Calu3 (cell line): ENCODE measurements at regions not wholly inside any gene's neighbourhood (a gene's known extent, or its start where the extent isn't known, plus 50 kb on each side); places are given as distances from the start of the nearest gene placed in this dataset.

Experiments used
- BruUV-seq: library from RNA; stranded (reverse); fragments of 400-500 nt; replicated peaks from 2 replicates; lab custom pipeline; 2021; lab: Mats Ljungman, UMichigan
- CTCF ChIA-PET: fragments of 300-600 bp; sonication (Branson Sonifier 250); formaldehyde crosslinking; loops from one replicate; lab custom pipeline; 2022; ENCODE audit warnings: antibody characterized with exemption; lab: Charles Lee
- DNase-seq: peaks from one replicate; pipeline ENCODE4 v3.0.0; 2022
- H3K27ac Mint-ChIP-seq: one replicate; pipeline ENCODE4 v1.8.0; 2022; ENCODE audit warnings: mixed read lengths; ENCODE audit not compliant: unreplicated experiment
- H3K27me3 Mint-ChIP-seq: one replicate; pipeline ENCODE4 v1.8.0; 2022; ENCODE audit warnings: mixed read lengths; ENCODE audit not compliant: unreplicated experiment
- H3K36me3 Mint-ChIP-seq: one replicate; pipeline ENCODE4 v1.8.0; 2022; ENCODE audit warnings: mild to moderate bottlenecking, moderate library complexity, mixed read lengths; ENCODE audit not compliant: insufficient read depth, unreplicated experiment
- H3K4me1 Mint-ChIP-seq: one replicate; pipeline ENCODE4 v1.8.0; 2022; ENCODE audit warnings: mild to moderate bottlenecking, low read depth, mixed read lengths; ENCODE audit not compliant: unreplicated experiment
- H3K4me3 Mint-ChIP-seq: one replicate; pipeline ENCODE4 v1.8.0; 2022; ENCODE audit warnings: mild to moderate bottlenecking, low read depth, moderate library complexity, mixed read lengths; ENCODE audit not compliant: unreplicated experiment
- H3K9me3 Mint-ChIP-seq: one replicate; pipeline ENCODE4 v1.8.0; 2022; ENCODE audit warnings: low read depth, mixed read lengths; ENCODE audit not compliant: unreplicated experiment
- intact Hi-C: fragments of 100-400 bp; cut with micrococcal nuclease; formaldehyde crosslinking; loops from one replicate; pipeline ENCODE4 v1.10.0; 2022; ENCODE audit not compliant: unreplicated experiment
- TF ChIP-seq, protein P1 (sequence below): fragments of 200-600 bp; IDR thresholded peaks from one replicate; pipeline ENCODE4 v1.8.0; 2022; ENCODE audit warnings: antibody characterized with exemption; ENCODE audit not compliant: unreplicated experiment

DNA sequence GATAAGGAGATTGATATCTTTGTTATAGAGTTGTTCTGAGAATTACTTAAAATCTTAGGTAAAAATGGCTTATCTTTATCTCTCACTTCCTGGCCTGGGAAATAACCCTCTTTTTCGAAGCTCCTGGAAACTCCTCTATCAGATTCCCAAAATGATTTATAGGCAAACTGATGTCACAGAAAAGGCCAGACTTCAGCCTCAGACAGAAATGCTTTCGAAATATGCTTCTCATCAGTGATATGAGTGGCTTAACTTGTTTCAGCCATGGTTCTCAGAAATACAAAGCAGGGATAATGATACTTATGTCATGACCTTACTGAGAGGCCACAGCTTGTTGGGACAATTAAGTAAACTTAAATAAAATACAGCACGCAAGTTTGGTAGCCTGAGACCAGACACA, 85.3 kb upstream of the HS3ST1 start:
- DNase-seq, result no peak
- H3K27ac Mint-ChIP-seq, result no peak overlapping the region
- no peaks in the 10 kb centered on the region for H3K36me3 Mint-ChIP-seq
- intact Hi-C loops, result no loop called here
- H3K9me3 Mint-ChIP-seq, result no peaks in the 10 kb centered on the region
- CTCF ChIA-PET, result no interaction called here
- TF ChIP-seq, protein P1, sequence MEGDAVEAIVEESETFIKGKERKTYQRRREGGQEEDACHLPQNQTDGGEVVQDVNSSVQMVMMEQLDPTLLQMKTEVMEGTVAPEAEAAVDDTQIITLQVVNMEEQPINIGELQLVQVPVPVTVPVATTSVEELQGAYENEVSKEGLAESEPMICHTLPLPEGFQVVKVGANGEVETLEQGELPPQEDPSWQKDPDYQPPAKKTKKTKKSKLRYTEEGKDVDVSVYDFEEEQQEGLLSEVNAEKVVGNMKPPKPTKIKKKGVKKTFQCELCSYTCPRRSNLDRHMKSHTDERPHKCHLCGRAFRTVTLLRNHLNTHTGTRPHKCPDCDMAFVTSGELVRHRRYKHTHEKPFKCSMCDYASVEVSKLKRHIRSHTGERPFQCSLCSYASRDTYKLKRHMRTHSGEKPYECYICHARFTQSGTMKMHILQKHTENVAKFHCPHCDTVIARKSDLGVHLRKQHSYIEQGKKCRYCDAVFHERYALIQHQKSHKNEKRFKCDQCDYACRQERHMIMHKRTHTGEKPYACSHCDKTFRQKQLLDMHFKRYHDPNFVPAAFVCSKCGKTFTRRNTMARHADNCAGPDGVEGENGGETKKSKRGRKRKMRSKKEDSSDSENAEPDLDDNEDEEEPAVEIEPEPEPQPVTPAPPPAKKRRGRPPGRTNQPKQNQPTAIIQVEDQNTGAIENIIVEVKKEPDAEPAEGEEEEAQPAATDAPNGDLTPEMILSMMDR, result no peak
- no peaks in the 10 kb centered on the region for H3K27me3 Mint-ChIP-seq
- no TSS peak for BruUV-seq
- no peak overlapping the region for H3K4me3 Mint-ChIP-seq
- peaks cover 22% of the 10 kb centered on the region for H3K4me1 Mint-ChIP-seq

DNA sequence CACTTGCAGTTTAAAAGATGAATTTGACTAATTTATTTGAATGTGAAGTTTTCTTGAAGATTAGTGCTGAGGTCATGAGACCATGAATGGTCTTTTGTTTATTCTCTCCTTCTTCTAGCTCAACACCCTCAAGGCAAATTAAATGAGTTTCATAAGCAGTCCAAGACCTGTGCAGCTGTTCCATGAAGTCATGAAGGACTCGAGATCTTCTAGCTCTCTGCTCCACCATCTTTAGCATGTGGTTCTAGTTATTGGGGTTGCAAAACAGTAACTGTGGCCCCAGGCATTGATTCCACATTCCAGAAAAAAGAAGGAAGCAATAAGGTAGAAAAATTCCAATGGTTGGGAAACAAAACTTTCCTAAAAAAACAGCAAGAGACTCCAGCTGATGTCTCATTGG, 84.2 kb upstream of the HS3ST1 start:
- H3K36me3 Mint-ChIP-seq, result no peaks in the 10 kb centered on the region
- BruUV-seq, result no TSS peak
- TF ChIP-seq, protein P1, result no peak
- H3K27me3 Mint-ChIP-seq, result no peaks in the 10 kb centered on the region
- CTCF ChIA-PET, result interaction anchor here (1.5 kb wide), 1 partner anchor 23 kb away, joined by 5 read pairs; no protein-coding TSS in a partner anchor
- intact Hi-C loops, result no loop called here
- H3K4me1 Mint-ChIP-seq, result peaks cover 25% of the 10 kb centered on the region
- no peak overlapping the region for H3K4me3 Mint-ChIP-seq
- DNase-seq, result no peak
- peak overlapping the region; percentile 28 for H3K27ac Mint-ChIP-seq
- no peaks in the 10 kb centered on the region for H3K9me3 Mint-ChIP-seq

DNA sequence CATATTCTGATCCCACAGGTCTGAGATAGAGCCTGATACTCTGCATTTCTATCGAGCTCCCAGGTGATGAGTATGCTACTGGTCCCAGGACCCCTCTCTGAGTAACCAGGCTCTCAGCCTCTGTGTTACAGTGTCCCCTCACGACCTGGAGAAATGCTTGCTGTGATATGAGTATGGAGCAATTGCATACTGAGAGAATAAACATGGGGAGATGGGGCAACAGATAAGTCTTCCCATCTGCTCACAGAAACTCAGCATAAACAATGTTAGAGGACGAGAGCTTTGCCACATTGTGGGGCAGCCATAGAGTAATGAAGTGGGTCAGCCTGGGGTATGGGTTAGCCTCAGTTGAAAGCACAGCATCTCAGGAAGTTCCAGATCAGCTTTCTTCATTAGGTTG, 82.6 kb upstream of the HS3ST1 start:
- no peak overlapping the region for H3K27ac Mint-ChIP-seq
- no peak overlapping the region for H3K4me3 Mint-ChIP-seq
- intact Hi-C loops, result no loop called here
- BruUV-seq, result no TSS peak
- no peaks in the 10 kb centered on the region for H3K27me3 Mint-ChIP-seq
- peaks cover 41% of the 10 kb centered on the region for H3K4me1 Mint-ChIP-seq
- H3K36me3 Mint-ChIP-seq, result peaks cover 6% of the 10 kb centered on the region
- DNase-seq, result no peak
- CTCF ChIA-PET, result no interaction called here
- no peaks in the 10 kb centered on the region for H3K9me3 Mint-ChIP-seq
- TF ChIP-seq, protein P1, result no peak

DNA sequence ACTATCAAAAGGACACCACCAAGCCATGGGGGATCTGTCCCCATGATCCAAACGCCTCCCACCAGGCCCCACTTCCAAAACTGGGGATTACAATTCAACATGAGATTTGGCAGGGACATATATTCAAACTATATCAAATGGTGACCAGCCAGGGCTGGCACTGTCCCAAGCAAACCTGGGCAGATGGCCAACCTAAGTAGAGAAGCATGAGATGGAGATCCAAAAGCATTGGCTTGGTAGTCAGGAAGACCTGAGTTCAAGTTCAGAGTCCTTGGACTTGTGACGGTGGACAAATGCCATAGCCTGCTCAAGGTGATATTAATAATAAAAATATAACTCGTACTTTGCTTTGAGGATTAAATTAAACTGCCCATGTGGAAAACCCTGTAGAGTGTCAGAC, 79.2 kb upstream of the HS3ST1 start:
- intact Hi-C loops, result loop anchor here (5.0 to 10.0 kb wide), 2 partner anchors 104 to 207 kb away; no protein-coding TSS in a partner anchor
- Mint-ChIP-seq H3K27me3 (no peaks in the 10 kb centered on the region), H3K4me1 (peaks cover 65% of the 10 kb centered on the region), H3K36me3 (peaks cover 19% of the 10 kb centered on the region), H3K9me3 (no peaks in the 10 kb centered on the region), H3K4me3 (no peak overlapping the region), H3K27ac (peak overlapping the region; percentile 50)
- CTCF ChIA-PET, result no interaction called here
- no TSS peak for BruUV-seq
- TF ChIP-seq, protein P1, result no peak
- peak; percentile 28 for DNase-seq
